OCI-LY1 (cell line): ENCODE measurements at regions not wholly inside any gene's neighbourhood (a gene's known extent, or its start where the extent isn't known, plus 50 kb on each side); places are given as distances from the start of the nearest gene placed in this dataset.

Experiments
- H2AFZ ChIP-seq: fragments of 200-600 bp; sonication (generic), shearing (Covaris generic); 2 replicates; pipeline ENCODE4 v1.6.0; 2014; ENCODE audit warnings: antibody characterized with exemption, mild to moderate bottlenecking, low read length
- H3F3A ChIP-seq: fragments of 200-600 bp; sonication (generic), shearing (Covaris generic); 2 replicates; pipeline ENCODE4 v1.6.0; 2014; ENCODE audit warnings: mild to moderate bottlenecking, antibody characterized with exemption, low read length, moderate library complexity; ENCODE audit not compliant: insufficient read depth
- H3K27ac ChIP-seq: fragments of 200-600 bp; sonication (generic); 2 replicates; pipeline ENCODE4 v1.5.1; 2014; ENCODE audit warnings: low read length, mixed run types, mild to moderate bottlenecking, low read depth; ENCODE audit not compliant: poor library complexity, severe bottlenecking
- H3K27me3 ChIP-seq: fragments of 200-600 bp; sonication (generic); 2 replicates; pipeline ENCODE4 v1.6.0; 2014; ENCODE audit warnings: antibody characterized with exemption, mild to moderate bottlenecking, low read length, moderate library complexity; ENCODE audit not compliant: insufficient read depth
- H3K36me3 ChIP-seq: fragments of 200-600 bp; sonication (generic); 2 replicates; pipeline ENCODE4 v1.6.1; 2014; ENCODE audit warnings: mild to moderate bottlenecking, antibody characterized with exemption, low read length, moderate library complexity, mixed read lengths; ENCODE audit not compliant: insufficient read depth
- H3K4me1 ChIP-seq: fragments of 200-600 bp; sonication (generic); 2 replicates; pipeline ENCODE4 v1.5.1; 2014; ENCODE audit warnings: mild to moderate bottlenecking, low read length, moderate library complexity; ENCODE audit not compliant: insufficient read depth, severe bottlenecking
- H3K4me2 ChIP-seq: fragments of 200-600 bp; sonication (generic), shearing (Covaris generic); 2 replicates; pipeline ENCODE4 v1.6.1; 2014; ENCODE audit warnings: low read length
- H3K4me3 ChIP-seq: fragments of 200-600 bp; sonication (generic); 2 replicates; pipeline ENCODE4 v1.5.1; 2014; ENCODE audit warnings: low read length, low read depth, mild to moderate bottlenecking, mixed read lengths; ENCODE audit not compliant: poor library complexity, severe bottlenecking
- H3K79me2 ChIP-seq: fragments of 200-600 bp; shearing (Covaris generic); 2 replicates; pipeline ENCODE4 v1.6.1; 2016; ENCODE audit warnings: mixed run types, low read length, mixed read lengths; ENCODE audit not compliant: insufficient read depth
- H3K9ac ChIP-seq: fragments of 200-600 bp; sonication (generic), shearing (Covaris generic); 2 replicates; pipeline ENCODE4 v1.6.1; 2014; ENCODE audit warnings: mild to moderate bottlenecking, low read length, mixed read lengths
- H3K9me2 ChIP-seq: fragments of 200-600 bp; sonication (generic), shearing (Covaris generic); 2 replicates; pipeline ENCODE4 v1.6.1; 2014; ENCODE audit warnings: low read depth, mild to moderate bottlenecking, low read length, mixed read lengths
- H3K9me3 ChIP-seq: fragments of 200-600 bp; shearing (Covaris generic); 2 replicates; pipeline ENCODE4 v1.6.1; 2014; ENCODE audit warnings: low read length, mixed read lengths
- H4K20me1 ChIP-seq: fragments of 200-600 bp; sonication (generic), shearing (Covaris generic); 2 replicates; pipeline ENCODE4 v1.6.0; 2016; ENCODE audit warnings: mild to moderate bottlenecking, low read length; ENCODE audit not compliant: insufficient read depth
- CTCF ChIP-seq: fragments of 200-600 bp; sonication (generic), shearing (Covaris generic); IDR thresholded peaks from 2 replicates; pipeline ENCODE4 v1.5.1; 2017; ENCODE audit warnings: mild to moderate bottlenecking, antibody characterized with exemption, low read length, moderate library complexity, mixed read lengths
- EZH2 ChIP-seq: fragments of 200-600 bp; sonication (generic), shearing (Covaris generic); IDR thresholded peaks from 2 replicates; pipeline ENCODE4 v1.8.0; 2017; ENCODE audit warnings: borderline replicate concordance, mixed run types, mild to moderate bottlenecking, antibody characterized with exemption, low read length, moderate library complexity, mixed read lengths

- Histone ChIP-seq H3K9ac (no peak overlapping the region), H3K79me2 (no peaks in the 10 kb centered on the region), H3K9me2 (no peaks in the 10 kb centered on the region), H3K27ac (no peak overlapping the region), H3F3A (no peaks in the 10 kb centered on the region), H3K4me2 (no peak overlapping the region), H4K20me1 (no peaks in the 10 kb centered on the region), H3K9me3 (no peaks in the 10 kb centered on the region), H2AFZ (no peak overlapping the region), H3K27me3 (no peaks in the 10 kb centered on the region), H3K4me3 (no peak overlapping the region), H3K36me3 (no peaks in the 10 kb centered on the region), H3K4me1 (no peaks in the 10 kb centered on the region)
- TF ChIP-seq CTCF, result no peak
Measured at GRCh38 chr3:166104938-166105337, 267.7 kb upstream of the BCHE start.

GRCh38 chr3:166100730-166101129 lies 263.5 kb upstream of the BCHE start:
- Histone ChIP-seq H2AFZ (no peak overlapping the region), H3K9ac (no peak overlapping the region), H3K4me2 (no peak overlapping the region), H3F3A (no peaks in the 10 kb centered on the region), H3K9me3 (no peaks in the 10 kb centered on the region), H3K27me3 (no peaks in the 10 kb centered on the region), H3K36me3 (no peaks in the 10 kb centered on the region), H3K4me1 (no peaks in the 10 kb centered on the region), H3K27ac (no peak overlapping the region), H3K79me2 (no peaks in the 10 kb centered on the region), H3K9me2 (no peaks in the 10 kb centered on the region), H4K20me1 (no peaks in the 10 kb centered on the region), H3K4me3 (no peak overlapping the region)
- TF ChIP-seq EZH2, result no peak
- no peak for TF ChIP-seq CTCF

DNA sequence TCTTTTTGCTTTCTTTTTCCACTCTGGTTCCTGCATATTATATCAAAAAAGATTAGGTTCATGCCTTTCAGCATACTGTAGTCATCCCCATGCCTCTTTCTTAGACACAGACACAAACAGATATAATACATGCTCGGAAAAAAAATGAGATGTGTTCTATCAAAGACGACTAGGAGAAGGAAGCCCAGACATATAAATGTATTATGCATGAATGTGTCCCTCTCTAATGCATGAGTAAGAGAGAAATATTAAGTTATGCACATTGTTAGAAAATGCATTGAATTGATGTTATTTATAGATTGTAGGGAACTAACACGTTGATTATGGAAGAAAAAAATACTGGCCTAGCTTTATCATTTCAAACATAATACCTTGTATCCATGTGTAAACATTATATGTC lies 252.4 kb upstream of the BCHE start:
- Histone ChIP-seq H3K4me2 (no peak overlapping the region), H4K20me1 (no peaks in the 10 kb centered on the region), H3K27ac (no peak overlapping the region), H3K4me3 (no peak overlapping the region), H3K9ac (no peak overlapping the region), H3K36me3 (no peaks in the 10 kb centered on the region), H2AFZ (no peak overlapping the region), H3K4me1 (no peaks in the 10 kb centered on the region), H3K79me2 (no peaks in the 10 kb centered on the region), H3K9me3 (no peaks in the 10 kb centered on the region), H3K9me2 (no peaks in the 10 kb centered on the region), H3F3A (no peaks in the 10 kb centered on the region), H3K27me3 (no peaks in the 10 kb centered on the region)
- no peak for TF ChIP-seq EZH2
- TF ChIP-seq CTCF, result no peak
